VCaP (cell line): ENCODE measurements at regions not wholly inside any gene's neighbourhood (a gene's known extent, or its start where the extent isn't known, plus 50 kb on each side); places are given as distances from the start of the nearest gene placed in this dataset.

Source experiments
- H3K27ac ChIP-seq: fragments of 450-650 bp; 2 replicates; pipeline ENCODE4 v1.5.1; 2017
- TF ChIP-seq, protein P1 (sequence below): fragments of 450-650 bp; conservative IDR thresholded peaks from 2 replicates; pipeline ENCODE4 v1.5.1; 2017; ENCODE audit warnings: mild to moderate bottlenecking, moderate library complexity

DNA sequence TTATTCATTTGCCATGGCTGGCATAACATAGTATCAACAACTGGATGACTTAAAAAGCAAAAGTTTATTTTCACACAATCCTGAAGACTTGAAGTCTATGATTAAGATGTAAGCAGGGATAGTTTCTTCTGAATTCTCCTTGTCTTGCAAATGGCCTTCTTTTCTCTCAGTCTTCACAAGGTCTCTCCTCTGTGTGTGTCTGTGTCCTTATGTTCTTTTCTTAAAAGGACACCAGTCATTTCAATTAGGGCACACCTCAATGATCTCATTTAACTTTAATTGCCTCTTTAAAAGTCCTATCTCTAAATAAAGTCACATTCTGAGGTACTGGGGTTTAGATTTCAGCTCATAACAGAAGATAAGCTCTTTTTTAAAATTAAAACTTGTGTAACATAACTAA is 399.7 kb downstream of the PABPC4L start:
- H3K27ac ChIP-seq: no peak overlapping the region
- TF ChIP-seq, protein P1, sequence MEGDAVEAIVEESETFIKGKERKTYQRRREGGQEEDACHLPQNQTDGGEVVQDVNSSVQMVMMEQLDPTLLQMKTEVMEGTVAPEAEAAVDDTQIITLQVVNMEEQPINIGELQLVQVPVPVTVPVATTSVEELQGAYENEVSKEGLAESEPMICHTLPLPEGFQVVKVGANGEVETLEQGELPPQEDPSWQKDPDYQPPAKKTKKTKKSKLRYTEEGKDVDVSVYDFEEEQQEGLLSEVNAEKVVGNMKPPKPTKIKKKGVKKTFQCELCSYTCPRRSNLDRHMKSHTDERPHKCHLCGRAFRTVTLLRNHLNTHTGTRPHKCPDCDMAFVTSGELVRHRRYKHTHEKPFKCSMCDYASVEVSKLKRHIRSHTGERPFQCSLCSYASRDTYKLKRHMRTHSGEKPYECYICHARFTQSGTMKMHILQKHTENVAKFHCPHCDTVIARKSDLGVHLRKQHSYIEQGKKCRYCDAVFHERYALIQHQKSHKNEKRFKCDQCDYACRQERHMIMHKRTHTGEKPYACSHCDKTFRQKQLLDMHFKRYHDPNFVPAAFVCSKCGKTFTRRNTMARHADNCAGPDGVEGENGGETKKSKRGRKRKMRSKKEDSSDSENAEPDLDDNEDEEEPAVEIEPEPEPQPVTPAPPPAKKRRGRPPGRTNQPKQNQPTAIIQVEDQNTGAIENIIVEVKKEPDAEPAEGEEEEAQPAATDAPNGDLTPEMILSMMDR: no peak

DNA sequence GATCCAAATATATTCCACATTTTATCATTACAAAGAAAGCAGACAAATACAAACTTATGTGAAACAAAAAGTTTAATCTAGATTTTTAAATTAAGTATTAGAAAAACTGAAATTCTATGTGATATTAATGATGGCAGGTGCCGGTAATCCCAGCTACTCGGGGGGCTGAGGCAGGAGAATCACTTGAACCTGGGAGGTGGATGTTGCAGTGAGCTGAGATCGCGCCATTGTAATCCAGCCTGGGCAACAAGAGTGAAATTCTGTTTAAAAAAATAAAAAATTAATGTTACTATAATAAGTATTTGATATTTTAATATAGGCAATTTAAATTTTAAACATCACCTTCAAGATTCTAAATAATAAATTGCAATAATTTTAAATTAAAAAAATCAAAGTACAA is 400.6 kb downstream of the PABPC4L start:
- no peak overlapping the region for H3K27ac ChIP-seq
- TF ChIP-seq, protein P1: no peak

DNA sequence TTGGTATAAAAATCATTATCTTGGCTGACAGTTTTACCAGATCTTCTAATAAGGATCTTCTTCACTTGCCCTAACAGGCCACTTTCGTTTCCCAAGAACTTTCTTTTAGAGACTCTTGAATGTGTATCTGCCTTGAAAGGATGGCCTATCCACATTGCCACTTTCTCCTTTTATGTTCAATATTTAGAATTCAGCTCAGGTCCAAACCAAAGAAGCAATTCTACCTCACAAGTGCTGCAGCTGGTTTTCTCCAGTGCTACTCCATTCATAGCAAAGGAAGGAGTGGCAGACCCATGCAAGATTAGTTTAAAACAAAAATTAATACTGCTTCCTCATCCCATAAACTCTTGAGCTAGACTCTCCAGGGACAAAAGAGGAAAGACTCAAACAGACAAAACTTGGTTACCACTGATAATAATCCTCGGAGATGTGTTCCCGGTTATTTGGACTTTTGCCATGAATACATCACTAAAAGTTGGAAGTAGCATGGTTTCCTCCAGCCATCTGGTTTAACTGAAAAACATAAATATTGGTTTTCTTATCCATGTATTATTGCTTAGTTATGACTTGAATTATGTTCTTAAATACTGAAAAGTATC is 401.8 kb downstream of the PABPC4L start:
- TF ChIP-seq, protein P1: no peak
- H3K27ac ChIP-seq: no peak overlapping the region

DNA sequence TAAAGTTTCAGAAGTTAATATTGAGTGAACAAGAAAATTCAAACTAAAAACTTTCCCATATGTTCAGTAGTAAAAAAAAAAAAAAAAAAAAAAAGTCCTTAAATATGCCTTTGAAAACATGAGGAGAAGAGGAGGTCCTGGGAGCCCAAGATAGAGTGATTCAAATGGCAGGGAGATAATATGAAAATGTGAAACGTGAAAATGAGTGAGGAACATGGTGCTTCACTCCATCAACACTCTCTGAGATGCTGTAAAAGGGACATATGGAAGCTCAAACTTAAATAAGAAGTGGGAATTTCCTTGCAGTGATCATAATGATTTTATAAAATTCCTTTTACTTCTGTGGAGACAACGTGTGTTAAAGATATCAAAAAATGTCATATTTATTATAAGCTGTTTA is 423.9 kb downstream of the PABPC4L start:
- TF ChIP-seq, protein P1: no peak
- H3K27ac ChIP-seq: no peak overlapping the region

DNA sequence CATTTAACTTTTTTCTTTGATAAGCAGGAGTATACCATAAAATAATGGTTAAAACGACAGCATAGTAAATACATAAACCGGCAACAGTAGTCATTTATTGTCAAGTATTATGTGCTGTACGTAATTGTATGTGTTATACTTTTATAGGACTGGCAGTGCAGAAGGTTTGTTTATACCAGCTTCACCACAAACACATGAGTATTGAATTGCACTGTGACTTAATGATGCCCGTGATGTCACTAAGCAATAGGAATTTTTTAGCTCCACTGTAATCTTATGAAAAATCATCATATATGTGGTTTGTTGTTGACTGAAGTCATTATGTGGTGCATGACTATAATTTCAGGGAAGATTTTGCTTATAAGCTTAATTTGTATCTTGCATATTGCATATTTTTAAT is 424.6 kb downstream of the PABPC4L start:
- TF ChIP-seq, protein P1: no peak
- H3K27ac ChIP-seq: no peak overlapping the region

DNA sequence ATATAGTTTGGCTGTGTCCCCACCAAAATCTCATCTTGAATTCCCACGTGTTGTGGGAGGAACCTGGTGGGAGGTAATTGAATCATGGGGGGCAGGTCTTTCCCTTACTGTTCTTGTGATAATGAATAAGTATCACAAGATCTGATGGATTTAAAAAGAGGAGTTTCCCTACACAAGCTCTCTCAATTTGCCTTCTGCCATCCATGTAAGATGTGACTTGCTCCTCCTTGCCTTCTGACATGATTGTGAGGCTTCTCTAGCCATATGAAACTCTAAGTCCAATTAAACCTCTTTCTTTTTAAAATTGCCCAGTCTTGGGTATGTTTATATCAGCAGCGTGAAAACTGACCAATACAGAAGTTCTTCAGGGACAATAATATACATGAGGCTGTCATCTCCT is 425.1 kb downstream of the PABPC4L start:
- TF ChIP-seq, protein P1: no peak
- H3K27ac ChIP-seq: no peak overlapping the region

DNA sequence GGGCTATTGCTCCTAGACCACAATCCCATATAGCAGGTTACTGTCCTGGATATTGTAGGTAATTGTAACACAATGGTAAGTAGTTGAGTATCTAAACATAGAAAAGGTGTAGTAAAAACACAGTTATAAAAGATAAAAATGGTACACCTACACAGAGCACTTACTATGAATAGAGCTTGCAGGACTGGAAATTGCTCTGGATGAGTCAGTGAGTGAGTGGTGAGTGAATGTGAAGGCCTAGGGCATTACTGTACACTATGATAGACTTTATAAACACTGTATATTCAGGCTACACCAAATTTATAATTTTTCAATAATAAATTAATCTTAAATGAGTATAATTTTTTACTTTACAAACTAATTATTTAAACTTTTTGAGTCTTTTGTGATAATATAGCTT is 425.7 kb downstream of the PABPC4L start:
- no peak overlapping the region for H3K27ac ChIP-seq
- TF ChIP-seq, protein P1: no peak
